Ovary (tissue), 3 donors: ENCODE measurements at regions not wholly inside any gene's neighbourhood (a gene's known extent, or its start where the extent isn't known, plus 50 kb on each side); places are given as distances from the start of the nearest gene placed in this dataset.

Source experiments
- POLR2A ChIP-seq: fragments of 450-650 bp; IDR thresholded peaks from one replicate; pipeline ENCODE4 v1.6.1; 2017; ENCODE audit warnings: antibody characterized with exemption, mild to moderate bottlenecking, moderate library complexity
- TF ChIP-seq, protein P1 (sequence below), 3 donors: fragments of 450-650 bp in 2 of 3; fragments of 200-600 bp in 1 of 3; IDR thresholded peaks; one replicate each; pipeline versions ENCODE4 v1.5.1 to v1.8.0; 2016 to 2022; ENCODE audit warnings: antibody characterized with exemption in 3 of 3, mild to moderate bottlenecking in 1 of 3
- donor health status: DM: no; HTN: no; CAD: no.

DNA sequence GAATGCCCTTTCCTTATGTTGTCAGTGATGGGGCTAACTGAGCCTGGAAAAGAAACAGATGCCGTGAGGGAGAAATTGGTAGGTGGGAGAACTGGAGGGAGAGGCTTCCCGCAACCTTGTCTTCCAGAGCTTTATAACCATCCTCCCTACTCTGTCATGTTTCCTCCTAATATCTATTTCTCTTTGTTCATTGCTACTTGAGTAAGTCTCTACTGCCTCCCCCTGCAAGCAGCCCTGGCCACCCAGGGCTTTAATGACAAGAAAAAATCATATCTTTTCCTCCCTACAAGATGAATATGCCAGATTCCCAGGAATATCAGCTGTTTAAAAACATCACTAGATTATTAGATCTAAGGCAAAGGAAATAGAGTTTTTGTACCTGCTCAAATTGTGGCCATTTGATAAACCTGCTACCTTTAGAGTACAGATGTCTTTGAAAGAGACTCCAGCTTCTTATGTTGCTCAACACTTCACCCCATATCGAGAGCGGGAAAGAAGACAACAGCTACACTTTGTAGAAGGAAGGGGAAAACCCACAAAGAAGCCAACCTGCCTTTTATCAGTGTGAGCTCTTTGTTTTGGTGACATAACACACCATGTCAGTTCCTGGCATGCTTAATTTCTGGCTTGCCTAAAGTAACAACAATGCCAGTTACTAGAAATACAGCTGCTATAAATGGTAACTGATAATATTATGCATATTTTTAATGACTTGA is 186.6 kb upstream of the LEF1 start:
- TF ChIP-seq, protein P1, sequence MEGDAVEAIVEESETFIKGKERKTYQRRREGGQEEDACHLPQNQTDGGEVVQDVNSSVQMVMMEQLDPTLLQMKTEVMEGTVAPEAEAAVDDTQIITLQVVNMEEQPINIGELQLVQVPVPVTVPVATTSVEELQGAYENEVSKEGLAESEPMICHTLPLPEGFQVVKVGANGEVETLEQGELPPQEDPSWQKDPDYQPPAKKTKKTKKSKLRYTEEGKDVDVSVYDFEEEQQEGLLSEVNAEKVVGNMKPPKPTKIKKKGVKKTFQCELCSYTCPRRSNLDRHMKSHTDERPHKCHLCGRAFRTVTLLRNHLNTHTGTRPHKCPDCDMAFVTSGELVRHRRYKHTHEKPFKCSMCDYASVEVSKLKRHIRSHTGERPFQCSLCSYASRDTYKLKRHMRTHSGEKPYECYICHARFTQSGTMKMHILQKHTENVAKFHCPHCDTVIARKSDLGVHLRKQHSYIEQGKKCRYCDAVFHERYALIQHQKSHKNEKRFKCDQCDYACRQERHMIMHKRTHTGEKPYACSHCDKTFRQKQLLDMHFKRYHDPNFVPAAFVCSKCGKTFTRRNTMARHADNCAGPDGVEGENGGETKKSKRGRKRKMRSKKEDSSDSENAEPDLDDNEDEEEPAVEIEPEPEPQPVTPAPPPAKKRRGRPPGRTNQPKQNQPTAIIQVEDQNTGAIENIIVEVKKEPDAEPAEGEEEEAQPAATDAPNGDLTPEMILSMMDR (IDR thresholded peaks at IDR 0.05), result no peak
- no peak for TF ChIP-seq POLR2A
